ENCODE measurements at regions not wholly inside any gene's neighbourhood (a gene's known extent, or its start where the extent isn't known, plus 50 kb on each side); places are given as distances from the start of the nearest gene placed in this dataset.

DNA sequence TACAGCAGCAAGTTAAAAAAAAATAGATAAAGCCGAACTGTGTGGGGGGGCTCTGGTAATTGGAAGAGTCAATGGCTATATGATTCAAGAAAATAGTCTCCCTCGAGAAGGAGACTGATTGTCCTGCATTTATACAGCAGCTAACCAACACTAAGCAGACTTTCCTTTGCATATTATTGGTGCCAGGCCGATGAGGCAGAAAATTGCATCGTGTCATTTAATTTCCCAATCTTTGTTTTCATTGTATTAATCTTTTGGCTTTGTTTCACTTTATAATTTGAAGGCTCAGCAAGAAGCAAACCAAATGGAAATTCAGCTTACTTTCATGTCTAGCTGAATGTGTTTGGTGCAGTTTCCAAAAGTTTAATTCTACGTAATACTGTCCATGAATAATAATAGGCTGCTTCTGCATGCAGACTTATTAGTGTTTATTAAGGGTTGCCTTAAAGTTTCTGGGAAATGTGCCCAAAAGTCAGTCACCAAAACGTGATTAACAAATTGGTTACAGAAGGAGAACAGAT, 258.5 kb downstream of the HACE1 start:
- Histone ChIP-seq H2BK120ac (replicated peaks; ENCODE audit: low read depth, low read length) (no peak overlapping the region), H2AFZ (ENCODE audit: low read length) (no peak overlapping the region), H3K18ac (ENCODE audit: extremely low read depth, low read length) (no peak overlapping the region), H2BK15ac (ENCODE audit: low read length) (no peak overlapping the region), H3K9ac (replicated peaks in 1 of 4; ENCODE audit: extremely low read depth in 1 of 4, low read depth in 3 of 4, low read length in 3 of 4) (no peak overlapping the region), H3K23me2 (ENCODE audit: low read depth, low read length) (no peaks in the 10 kb centered on the region), H3K4me3 (ENCODE audit: extremely low read depth in 1 of 4, insufficient read depth in 2 of 4, low read depth in 3 of 4, low read length in 4 of 4) (no peak overlapping the region), H3K79me2 (ENCODE audit: control insufficient read depth in 1 of 2, insufficient read depth in 2 of 2, low read length in 2 of 2) (no peaks in the 10 kb centered on the region), H3K79me1 (ENCODE audit: low read depth, low read length) (no peaks in the 10 kb centered on the region), H4K20me1 (replicated peaks in 1 of 2; ENCODE audit: control insufficient read depth in 1 of 2, insufficient read depth in 2 of 2, low read length in 2 of 2) (no peaks in the 10 kb centered on the region), H3K4me2 (ENCODE audit: insufficient read depth in 1 of 2, low read depth in 2 of 2, low read length in 2 of 2) (no peak overlapping the region), H3K9me3 (ENCODE audit: insufficient read depth in 2 of 2, low read depth in 1 of 2, low read length in 1 of 2) (no peaks in the 10 kb centered on the region), H2AK5ac (ENCODE audit: low read depth, low read length) (no peak overlapping the region), H3K23ac (ENCODE audit: insufficient read length) (no peak overlapping the region), H4K91ac (replicated peaks; ENCODE audit: insufficient read length, low read length) (no peak overlapping the region), H4K5ac (ENCODE audit: insufficient read length, low read depth, low read length) (no peak overlapping the region), H4K8ac (ENCODE audit: extremely low read depth, insufficient read depth, low read length) (no peak overlapping the region), H3K4me1 (replicated peaks in 1 of 4; ENCODE audit: control insufficient read depth in 3 of 4, insufficient read depth in 4 of 4, low read length in 3 of 4) (peaks cover 0 to 3% (median 0%) of the 10 kb centered on the region in 4 experiments; a peak in 1 of 7 replicates), H3K14ac (ENCODE audit: insufficient read length) (no peak overlapping the region), H2BK5ac (ENCODE audit: low read depth, low read length) (no peak overlapping the region), H3K36me3 (ENCODE audit: control insufficient read depth in 2 of 4, insufficient read depth in 4 of 4, low read length in 3 of 4) (no peaks in the 10 kb centered on the region), H3K4ac (replicated peaks; ENCODE audit: insufficient read length, low read depth, low read length) (no peak overlapping the region), H3K27ac (ENCODE audit: low read depth, low read length) (no peak overlapping the region), H3K56ac (replicated peaks; ENCODE audit: insufficient read length, low read depth, low read length) (no peak overlapping the region), H2BK12ac (ENCODE audit: low read depth, low read length) (no peak overlapping the region), H2BK20ac (ENCODE audit: low read length) (no peak overlapping the region), H3K27me3 (replicated peaks in 1 of 4; ENCODE audit: control insufficient read depth in 3 of 4, extremely low read depth in 1 of 4, insufficient read depth in 3 of 4, low read length in 3 of 4) (no peaks in the 10 kb centered on the region)
- POLR2A ChIA-PET (ENCODE audit: partially characterized antibody) = no interaction called here
- DNase-seq (ENCODE audit: low read depth in 1 of 2, low spot score in 2 of 2) = no peak
- CTCF ChIA-PET (ENCODE audit: partially characterized antibody) = no interaction called here
- WGBS, 2 experiments (ENCODE audit: extremely low coverage in 1 of 2, insufficient coverage in 1 of 2, insufficient read length in 1 of 2, insufficient replicate concordance in 2 of 2, low coverage in 1 of 2, low lambda C conversion rate in 2 of 2, missing lambda C conversion rate in 1 of 2) = 83% methylated on average over 6 of the region's 6 CpGs; no CpG with 5 or more reads in 1 of the 2 experiments
- FAIRE-seq = no peak
- TF ChIP-seq BACH1 (IDR thresholded peaks at IDR 0.05; ENCODE audit: low read length) (no peak), POU5F1 (IDR thresholded peaks at IDR 0.05; ENCODE audit: low read depth, low read length) (no peak), TBP (IDR thresholded peaks at IDR 0.05; ENCODE audit: low read depth, low read length) (no peak), SP4 (IDR thresholded peaks at IDR 0.05; ENCODE audit: low read length) (no peak), SP2 (IDR thresholded peaks at IDR 0.05; ENCODE audit: low read length) (no peak), RBBP5 (IDR thresholded peaks at IDR 0.05; ENCODE audit: borderline replicate concordance, low read depth, low read length) (no peak), KDM1A (IDR thresholded peaks at IDR 0.05; ENCODE audit: borderline replicate concordance, low read length) (no peak), KDM5A (IDR thresholded peaks at IDR 0.05; ENCODE audit: low read length) (no peak), ATF2 (IDR thresholded peaks at IDR 0.05; ENCODE audit: low read length) (no peak), TEAD4 (IDR thresholded peaks at IDR 0.05; ENCODE audit: low read depth, low read length) (no peak), EZH2 (IDR thresholded peaks at IDR 0.05; ENCODE audit: low read depth, low read length, severe bottlenecking) (no peak)
- TF ChIP-seq, protein P1, sequence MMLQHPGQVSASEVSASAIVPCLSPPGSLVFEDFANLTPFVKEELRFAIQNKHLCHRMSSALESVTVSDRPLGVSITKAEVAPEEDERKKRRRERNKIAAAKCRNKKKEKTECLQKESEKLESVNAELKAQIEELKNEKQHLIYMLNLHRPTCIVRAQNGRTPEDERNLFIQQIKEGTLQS (IDR thresholded peaks at IDR 0.05; ENCODE audit: insufficient read depth, low read depth, low read length) = no peak

Measured in H1 (cell line).